ENCODE measurements at regions not wholly inside any gene's neighbourhood (a gene's known extent, or its start where the extent isn't known, plus 50 kb on each side); places are given as distances from the start of the nearest gene placed in this dataset.
A peak's percentile ranks its signal among the peaks of the same experiment; 100 is the strongest.

DNA sequence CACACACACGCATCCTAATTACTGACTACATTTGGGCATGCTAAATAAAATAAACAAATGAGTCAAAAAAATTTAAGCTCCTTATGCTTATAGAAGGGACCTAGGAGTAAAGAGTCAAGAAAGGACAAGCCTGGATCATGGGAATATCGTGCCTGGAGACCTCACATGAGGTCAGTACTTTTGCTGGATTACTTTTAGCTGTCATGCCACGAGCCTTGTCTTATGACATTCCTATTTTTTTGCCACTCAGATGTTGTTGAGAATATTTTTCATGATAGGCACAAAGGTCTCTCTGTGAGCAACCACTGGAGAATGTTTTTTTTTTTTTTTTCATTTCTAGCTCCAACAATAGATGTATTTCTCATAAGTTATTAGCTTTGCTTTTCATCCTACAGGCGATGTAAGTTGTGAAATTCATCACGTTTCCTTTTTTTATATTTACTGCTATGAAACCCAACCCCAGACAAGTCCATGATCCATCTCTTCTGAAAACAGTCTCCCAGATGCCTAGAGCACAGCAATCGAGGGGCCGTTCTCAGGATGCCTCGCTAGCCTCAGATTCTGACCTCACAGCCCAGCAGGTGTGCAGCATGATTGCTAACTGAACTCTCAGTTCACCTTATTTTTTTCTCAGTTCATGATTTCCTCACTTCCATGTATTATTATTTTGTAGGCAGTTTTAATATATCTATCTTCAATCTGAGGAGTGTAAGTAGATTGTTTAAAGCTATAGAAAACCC is 464.5 kb downstream of the IRS1 start:
- Histone ChIP-seq H3K4me1 (ENCODE audit: insufficient read depth, low read length) (peaks cover 12% of the 10 kb centered on the region), H3K4me2 (ENCODE audit: low read depth, low read length) (no peak overlapping the region), H2AFZ (ENCODE audit: low read length) (peak overlapping the region; percentile 20), H3K9ac (ENCODE audit: insufficient read depth, low read depth, low read length) (no peak overlapping the region), H3K79me2 (ENCODE audit: insufficient read depth, low read length) (no peaks in the 10 kb centered on the region), H3K9me3 (ENCODE audit: low read length) (no peaks in the 10 kb centered on the region), H3K36me3 (replicated peaks in 1 of 2; ENCODE audit: control insufficient read depth in 1 of 2, insufficient read depth in 2 of 2, low read length in 2 of 2) (no peaks in the 10 kb centered on the region), H4K20me1 (ENCODE audit: insufficient read depth, low read length) (no peaks in the 10 kb centered on the region), H3K27me3 (ENCODE audit: control insufficient read depth in 1 of 2, insufficient read depth in 2 of 2, low read length in 2 of 2) (no peaks in the 10 kb centered on the region), H3K4me3 (replicated peaks in 1 of 3; ENCODE audit: insufficient read depth in 1 of 3, low read depth in 2 of 3, low read length in 3 of 3) (no peak overlapping the region), H3K27ac (ENCODE audit: extremely low read length, insufficient read depth, low read length) (no peak overlapping the region)
- CTCF ChIA-PET (ENCODE audit: low intra/inter-chr PET ratio, low total read pairs), result no interaction called here
- FAIRE-seq (no peak), ATAC-seq (peak; percentile 38; the same call in 1 of the 3 replicates), DNase-seq (ENCODE audit: low spot score) (peak; percentile 34)
- in situ Hi-C loops (cut with HindIII; ENCODE audit: extremely low pct_ligation_motif_present, low pct_unique_long_range_greater_than_20kb) (no loop called here), intact Hi-C loops (cut with micrococcal nuclease; ENCODE audit: unreplicated experiment) (no loop called here)
- BruUV-seq (replicated peaks), result no TSS peak
- TF ChIP-seq ZNF879 (CRISPR knock-in tag; IDR thresholded peaks at IDR 0.05) (no peak), ZNF224 (CRISPR knock-in tag; IDR thresholded peaks at IDR 0.05) (no peak), ZKSCAN5 (CRISPR knock-in tag; IDR thresholded peaks at IDR 0.05) (no peak), FIP1L1 (IDR thresholded peaks at IDR 0.05; ENCODE audit: borderline replicate concordance, insufficient read depth, low read depth, low read length) (no peak)
- POLR2A ChIA-PET, result interaction anchor here (1.1 kb wide), 1 partner anchor 175 kb away, joined by 3 read pairs; no protein-coding TSS in a partner anchor
- 43% methylated on average over 8 of the region's 8 CpGs for WGBS (ENCODE audit: low lambda C conversion rate)

DNA sequence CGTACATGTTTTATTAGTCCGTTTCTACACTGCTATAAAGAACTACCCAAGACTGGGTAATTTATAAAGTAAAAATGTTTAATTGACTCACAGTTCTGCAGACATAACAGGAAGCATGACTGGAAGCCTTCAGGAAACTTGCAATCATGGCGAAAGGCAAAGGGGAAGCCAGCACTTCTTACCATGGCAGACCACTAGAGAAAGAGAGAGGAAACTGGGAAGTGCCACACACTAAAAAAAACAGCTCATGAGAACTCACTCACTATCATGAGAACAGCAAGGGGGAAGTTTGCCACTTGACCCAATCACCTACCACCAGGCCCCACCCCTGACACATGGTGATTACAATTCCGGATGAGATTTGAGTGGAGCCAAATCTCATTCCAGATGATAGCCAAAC is 466.2 kb downstream of the IRS1 start:
- ATAC-seq, result no peak
- no peaks in the 10 kb centered on the region for H3K36me3 ChIP-seq (replicated peaks in 1 of 2; ENCODE audit: control insufficient read depth in 1 of 2, insufficient read depth in 2 of 2, low read length in 2 of 2)
- TF ChIP-seq MYPOP (CRISPR knock-in tag; IDR thresholded peaks at IDR 0.05), result no peak
- TF ChIP-seq ZBTB20 (CRISPR knock-in tag; IDR thresholded peaks at IDR 0.05; ENCODE audit: borderline replicate concordance, low read depth), result no peak
- TF ChIP-seq, protein P1, sequence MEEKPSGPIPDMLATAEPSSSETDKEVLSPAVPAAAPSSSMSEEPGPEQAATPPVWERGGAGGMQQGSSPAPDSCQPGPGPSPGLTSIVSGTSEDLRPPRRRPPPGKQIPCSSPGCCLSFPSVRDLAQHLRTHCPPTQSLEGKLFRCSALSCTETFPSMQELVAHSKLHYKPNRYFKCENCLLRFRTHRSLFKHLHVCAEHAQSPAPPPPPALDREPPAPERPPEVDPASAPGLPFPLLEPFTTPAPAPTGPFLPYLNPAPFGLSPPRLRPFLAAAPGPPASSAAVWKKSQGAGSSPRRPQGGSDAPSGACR (CRISPR knock-in tag; IDR thresholded peaks at IDR 0.05), result no peak
- no peak for TF ChIP-seq ZNF276 (CRISPR knock-in tag; IDR thresholded peaks at IDR 0.05; ENCODE audit: low read depth)
- H3K27me3 ChIP-seq (ENCODE audit: control insufficient read depth in 1 of 2, insufficient read depth in 2 of 2, low read length in 2 of 2), result no peaks in the 10 kb centered on the region
- intact Hi-C loops (cut with micrococcal nuclease; ENCODE audit: unreplicated experiment) (no loop called here), in situ Hi-C loops (cut with HindIII; ENCODE audit: extremely low pct_ligation_motif_present, low pct_unique_long_range_greater_than_20kb) (no loop called here)
- ChIA-PET POLR2A (no interaction called here), CTCF (ENCODE audit: low intra/inter-chr PET ratio, low total read pairs) (no interaction called here)
- H3K27ac ChIP-seq (ENCODE audit: extremely low read length, insufficient read depth, low read length), result no peak overlapping the region
- no peak overlapping the region for H2AFZ ChIP-seq (ENCODE audit: low read length)
- H3K4me3 ChIP-seq (replicated peaks in 1 of 3; ENCODE audit: insufficient read depth in 1 of 3, low read depth in 2 of 3, low read length in 3 of 3), result no peak overlapping the region
- DNase-seq (ENCODE audit: low spot score), result no peak
- H3K9ac ChIP-seq (ENCODE audit: insufficient read depth, low read depth, low read length), result no peak overlapping the region
- no peaks in the 10 kb centered on the region for H3K79me2 ChIP-seq (ENCODE audit: insufficient read depth, low read length)
- no peak overlapping the region for H3K4me2 ChIP-seq (ENCODE audit: low read depth, low read length)
- H4K20me1 ChIP-seq (ENCODE audit: insufficient read depth, low read length), result no peaks in the 10 kb centered on the region
- peaks cover 12% of the 10 kb centered on the region for H3K4me1 ChIP-seq (ENCODE audit: insufficient read depth, low read length)
- 81% methylated on average over 4 of the region's 4 CpGs for WGBS (ENCODE audit: low lambda C conversion rate)
- no peak for FAIRE-seq
- BruUV-seq (replicated peaks), result no TSS peak
- H3K9me3 ChIP-seq (ENCODE audit: low read length), result no peaks in the 10 kb centered on the region
